Middle frontal gyrus (tissue), 1 donor: ENCODE measurements at regions not wholly inside any gene's neighbourhood (a gene's known extent, or its start where the extent isn't known, plus 50 kb on each side); places are given as distances from the start of the nearest gene placed in this dataset.
A peak's percentile ranks its signal among the peaks of the same experiment; 100 is the strongest.

Source experiments
- DNase-seq: peaks from one replicate; pipeline ENCODE4 v3.0.0-alpha.2; 2015; ENCODE audit warnings: low spot score; ENCODE audit errors: extremely low spot score

DNA sequence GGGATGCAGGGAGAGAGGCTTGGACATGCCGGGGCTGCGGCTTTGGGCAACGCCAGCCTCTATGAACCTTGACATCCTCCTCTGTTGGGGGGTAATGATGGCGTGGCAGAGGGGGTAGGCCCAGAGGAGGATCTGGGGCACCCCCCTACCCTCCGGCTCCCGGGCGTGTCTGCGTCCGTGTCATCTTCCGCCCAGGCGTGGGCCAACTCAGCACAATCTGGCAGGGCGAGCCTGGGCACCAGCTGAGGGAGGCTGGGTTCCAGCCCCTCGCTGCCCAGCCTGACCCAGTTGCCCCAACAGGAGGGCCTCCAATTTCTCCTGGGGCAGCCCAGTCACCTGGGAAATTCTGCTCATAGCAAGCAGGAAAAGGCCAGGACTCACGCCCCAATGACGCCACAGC lies 62.9 kb upstream of the IL17B start:
- no peak for DNase-seq

DNA sequence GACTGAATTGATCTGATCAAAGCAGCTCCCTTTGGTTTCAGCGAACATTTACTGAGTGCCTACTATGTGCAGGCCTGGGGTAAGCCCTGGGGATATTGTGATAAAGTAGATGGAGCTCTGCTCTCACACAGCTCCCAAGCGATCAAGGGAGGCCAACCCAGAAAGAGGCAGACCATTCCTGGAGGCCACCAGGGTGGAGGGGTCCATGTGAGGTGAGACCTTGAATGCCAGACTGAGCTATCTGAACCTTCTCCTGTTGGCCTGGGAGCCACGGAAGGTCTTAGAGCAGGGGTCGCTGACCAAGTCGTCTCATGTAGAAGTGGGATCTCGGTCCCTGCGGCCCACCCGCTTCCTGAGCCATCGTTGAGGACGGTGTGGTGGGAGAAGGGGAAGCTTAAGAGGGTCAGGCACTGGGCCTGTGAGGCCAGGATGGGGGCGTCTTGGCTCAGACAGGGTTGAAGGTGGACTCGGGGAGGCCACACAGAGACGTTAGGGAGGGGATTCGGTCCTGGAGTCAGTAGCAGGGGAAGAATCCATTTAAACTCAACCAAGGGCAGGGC lies 62.2 kb upstream of the IL17B start:
- no peak for DNase-seq

DNA sequence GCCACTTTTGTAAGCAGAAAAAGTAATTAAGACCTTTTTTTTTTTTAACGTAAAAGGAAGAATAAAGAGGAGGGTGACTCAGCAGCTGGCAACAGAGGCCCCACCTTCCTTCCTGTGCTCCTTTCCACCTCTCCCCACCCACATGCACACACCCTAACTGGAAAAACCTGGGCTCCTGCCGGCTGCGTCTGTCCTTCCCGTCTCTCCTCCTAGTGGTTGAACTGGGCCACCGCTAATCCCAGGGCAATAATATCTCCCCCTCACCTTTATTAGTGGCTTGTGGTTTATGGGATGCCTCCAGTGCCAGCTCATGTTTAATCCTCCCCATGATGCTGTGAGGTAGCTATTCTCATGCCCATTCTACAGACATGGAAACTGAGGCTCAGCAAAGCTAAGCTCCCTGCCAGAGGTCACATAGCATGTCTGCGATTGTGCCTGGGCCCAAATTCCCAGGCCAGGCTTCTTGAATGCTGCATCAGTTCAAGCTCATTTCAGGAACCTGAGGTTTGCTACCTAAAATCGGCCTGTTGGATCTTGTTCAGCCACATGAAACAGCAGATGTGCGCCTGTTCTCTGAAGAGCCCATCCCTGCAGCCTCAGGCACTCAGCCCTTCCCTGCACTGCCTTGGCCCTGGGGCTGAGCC lies 60.9 kb upstream of the IL17B start:
- DNase-seq: no peak

GRCh38 chr5:149438711-149439132 lies 59.6 kb upstream of the IL17B start:
- peak; percentile 18 for DNase-seq

GRCh38 chr5:149438281-149438680 lies 59.2 kb upstream of the IL17B start:
- DNase-seq: no peak

DNA sequence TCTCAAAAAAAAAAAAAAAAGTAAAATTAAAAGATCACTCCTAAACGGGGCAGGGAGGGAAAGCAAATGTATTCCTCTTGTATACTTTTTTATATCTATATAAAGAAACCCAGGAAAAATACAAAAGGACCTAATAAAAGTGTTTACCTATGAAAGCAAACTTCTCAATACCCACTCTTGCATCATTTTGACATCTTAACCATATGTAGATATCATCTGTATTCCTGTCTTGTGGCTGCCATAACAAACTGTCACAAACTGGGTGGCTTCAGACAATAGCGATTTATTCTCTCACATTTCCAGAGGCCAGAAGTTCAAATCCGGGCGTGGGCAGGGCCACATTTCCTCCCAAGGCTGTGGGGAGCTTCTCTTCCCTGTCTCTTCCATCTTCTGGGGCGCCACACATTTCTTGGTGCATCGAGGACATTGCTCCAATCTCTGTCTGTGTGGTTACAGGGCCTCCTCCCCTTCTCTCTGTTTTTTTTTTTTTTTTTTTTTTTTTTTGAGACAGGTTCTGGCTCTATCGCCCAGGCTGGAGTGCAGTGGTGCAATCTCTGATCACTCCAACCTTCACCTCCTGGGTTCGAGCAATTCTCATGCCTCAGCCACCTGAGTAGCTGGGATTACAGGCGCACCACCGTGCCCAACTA lies 58.4 kb upstream of the IL17B start:
- DNase-seq: no peak

- DNase-seq: no peak
These were observed 56.6 kb upstream of the IL17B start for GRCh38 chr5:149435660-149436059.

DNA sequence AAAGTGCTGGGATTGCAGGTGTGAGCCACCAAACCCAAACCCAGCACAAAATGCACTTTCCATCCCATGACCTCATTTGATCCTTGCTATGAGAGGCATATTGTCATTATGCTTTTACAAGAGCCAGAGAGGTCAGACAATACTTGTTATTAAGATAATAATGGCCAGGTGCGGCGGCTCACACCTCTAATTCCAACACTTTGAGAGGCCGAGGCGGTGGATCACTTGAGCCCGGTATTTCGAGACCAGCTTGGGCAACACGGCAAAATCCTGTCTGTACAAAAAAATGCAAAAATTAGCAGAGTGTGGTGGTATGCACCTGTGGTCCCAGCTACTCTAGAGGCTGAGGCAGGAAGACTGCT lies 55.9 kb upstream of the IL17B start:
- DNase-seq: no peak

DNA sequence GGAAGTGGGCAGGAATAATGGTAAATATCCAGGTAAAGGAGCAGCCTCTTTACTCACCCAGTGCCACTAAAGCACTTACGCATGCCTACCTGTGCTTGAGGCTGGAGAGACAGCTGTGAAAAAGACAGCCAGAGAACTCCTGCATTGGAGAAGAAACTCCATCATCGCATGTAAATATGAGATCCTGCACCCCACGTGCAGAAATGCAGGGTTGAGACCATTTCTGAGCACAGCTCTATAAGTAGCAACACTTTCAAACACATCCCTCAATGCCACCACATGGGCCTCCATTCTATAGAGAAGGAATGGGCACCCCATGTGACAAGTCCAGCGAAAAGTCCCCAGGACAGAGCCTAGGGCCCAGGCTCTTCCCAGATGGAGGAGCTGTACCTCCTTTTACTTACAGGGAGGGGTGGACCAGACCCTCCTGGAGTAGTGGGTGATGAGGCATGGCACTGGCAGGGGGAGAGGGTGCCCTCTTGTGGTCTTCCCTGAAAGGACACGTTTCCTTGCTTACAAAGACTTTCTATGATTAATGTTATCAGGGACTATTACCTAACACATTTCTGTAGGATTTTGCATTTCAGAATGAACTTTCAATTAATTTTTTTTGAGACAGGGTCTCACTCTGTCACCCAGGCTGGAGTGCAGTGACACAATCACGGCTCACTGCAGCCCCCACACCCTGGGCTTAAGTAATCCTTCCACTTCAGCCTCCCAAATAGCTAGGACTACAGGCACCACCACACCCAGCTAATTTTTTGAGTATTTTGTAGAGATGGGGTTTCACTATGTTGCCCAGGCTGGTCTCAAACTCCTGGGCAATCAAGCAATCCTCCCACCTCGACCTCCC lies 55.3 kb upstream of the IL17B start:
- DNase-seq: no peak

GRCh38 chr5:149433524-149434131 lies 54.5 kb upstream of the IL17B start:
- no peak for DNase-seq

DNA sequence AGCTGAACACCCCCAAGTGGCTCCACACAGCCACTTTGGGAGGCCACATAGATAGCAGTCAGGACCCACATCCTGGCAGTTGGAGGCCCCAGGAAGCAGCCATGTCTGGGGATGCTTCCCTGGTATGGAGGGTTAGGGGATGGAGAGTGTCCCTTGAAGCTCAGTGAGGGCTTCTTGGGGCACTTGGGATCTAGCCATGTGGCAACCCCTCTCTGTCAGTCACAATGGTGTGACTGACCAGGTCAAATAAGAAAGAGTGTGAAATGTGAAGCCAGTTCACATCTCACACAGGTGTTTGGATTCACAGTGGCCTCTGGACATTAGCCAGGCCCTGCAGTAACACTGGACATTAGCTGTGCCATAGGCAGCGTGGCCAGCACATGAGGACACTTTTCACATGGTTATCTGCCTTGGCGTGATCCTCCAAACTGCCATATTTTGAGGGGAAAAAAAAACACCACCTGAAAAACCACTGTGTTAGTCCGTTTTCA lies 53.9 kb upstream of the IL17B start:
- DNase-seq: no peak

DNA sequence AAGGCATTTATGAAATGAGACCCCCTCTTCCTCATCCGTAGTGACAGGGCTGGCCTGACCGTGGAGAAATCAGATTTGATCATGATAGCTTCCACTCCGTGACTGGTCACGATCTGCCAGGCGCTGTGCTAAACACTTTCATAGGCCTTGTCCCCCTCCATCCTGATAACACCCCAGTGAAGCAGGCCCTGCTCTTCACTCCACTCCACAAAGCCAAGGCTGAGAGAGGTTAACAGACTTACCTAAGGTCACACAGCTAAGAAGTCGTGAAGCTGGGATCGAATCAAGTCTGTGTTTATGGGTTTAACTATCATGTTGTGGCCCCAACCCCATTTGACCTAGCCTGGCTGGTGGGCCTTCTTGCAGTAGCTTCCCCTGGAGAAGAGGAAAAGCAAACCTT lies 53.3 kb upstream of the IL17B start:
- DNase-seq: no peak

GRCh38 chr5:149429839-149430721 lies 51.0 kb upstream of the IL17B start:
- DNase-seq: no peak
